ENCODE measurements at regions not wholly inside any gene's neighbourhood (a gene's known extent, or its start where the extent isn't known, plus 50 kb on each side); places are given as distances from the start of the nearest gene placed in this dataset.

- CTCF ChIA-PET, result no interaction called here
- H3K4me3 ChIP-seq (ENCODE audit: insufficient read depth, low read depth, low read length), result no peak overlapping the region
- no peak overlapping the region for H3K23ac ChIP-seq (ENCODE audit: low read depth, low read length)
- no peak overlapping the region for H4K91ac ChIP-seq (ENCODE audit: insufficient read depth, low read depth, low read length)
- no peak overlapping the region for H3K56ac ChIP-seq (ENCODE audit: extremely low read depth, insufficient read depth, low read length)
- DNase-seq (no peak), ATAC-seq (ENCODE audit: low read depth) (no peak)
- no peak overlapping the region for H2BK15ac ChIP-seq (ENCODE audit: low read depth, low read length)
- no peak overlapping the region for H2AK9ac ChIP-seq (replicated peaks; ENCODE audit: low read depth, low read length, poor library complexity)
- H3K9me3 ChIP-seq (ENCODE audit: control insufficient read depth, insufficient read depth, low read length), result peaks cover 16% of the 10 kb centered on the region
- H4K8ac ChIP-seq (ENCODE audit: low read depth in 2 of 2, low read length in 2 of 2), result no peak overlapping the region
- no peaks in the 10 kb centered on the region for H3K9me1 ChIP-seq (ENCODE audit: insufficient read depth, low read length)
- TF ChIP-seq RFX5 (IDR thresholded peaks at IDR 0.05; ENCODE audit: low read depth, low read length) (no peak), FOS (IDR thresholded peaks at IDR 0.05; ENCODE audit: low read depth, low read length) (no peak), BHLHE40 (IDR thresholded peaks at IDR 0.05; ENCODE audit: low read depth, low read length) (no peak), MXI1 (IDR thresholded peaks at IDR 0.05; ENCODE audit: borderline replicate concordance, low read depth, low read length) (no peak), NFE2L2 (IDR thresholded peaks at IDR 0.05; ENCODE audit: low read depth, low read length) (no peak)
- TF ChIP-seq, protein P1, sequence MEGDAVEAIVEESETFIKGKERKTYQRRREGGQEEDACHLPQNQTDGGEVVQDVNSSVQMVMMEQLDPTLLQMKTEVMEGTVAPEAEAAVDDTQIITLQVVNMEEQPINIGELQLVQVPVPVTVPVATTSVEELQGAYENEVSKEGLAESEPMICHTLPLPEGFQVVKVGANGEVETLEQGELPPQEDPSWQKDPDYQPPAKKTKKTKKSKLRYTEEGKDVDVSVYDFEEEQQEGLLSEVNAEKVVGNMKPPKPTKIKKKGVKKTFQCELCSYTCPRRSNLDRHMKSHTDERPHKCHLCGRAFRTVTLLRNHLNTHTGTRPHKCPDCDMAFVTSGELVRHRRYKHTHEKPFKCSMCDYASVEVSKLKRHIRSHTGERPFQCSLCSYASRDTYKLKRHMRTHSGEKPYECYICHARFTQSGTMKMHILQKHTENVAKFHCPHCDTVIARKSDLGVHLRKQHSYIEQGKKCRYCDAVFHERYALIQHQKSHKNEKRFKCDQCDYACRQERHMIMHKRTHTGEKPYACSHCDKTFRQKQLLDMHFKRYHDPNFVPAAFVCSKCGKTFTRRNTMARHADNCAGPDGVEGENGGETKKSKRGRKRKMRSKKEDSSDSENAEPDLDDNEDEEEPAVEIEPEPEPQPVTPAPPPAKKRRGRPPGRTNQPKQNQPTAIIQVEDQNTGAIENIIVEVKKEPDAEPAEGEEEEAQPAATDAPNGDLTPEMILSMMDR (conservative IDR thresholded peaks at IDR 0.05; ENCODE audit: low read depth, low read length), result no peak
- intact Hi-C loops (cut with micrococcal nuclease), result no loop called here
- H3K14ac ChIP-seq (replicated peaks; ENCODE audit: low read depth, low read length), result no peak overlapping the region
- no peak overlapping the region for H2BK20ac ChIP-seq (ENCODE audit: low read depth, low read length)
- no peak overlapping the region for H2BK5ac ChIP-seq (ENCODE audit: low read depth, low read length, poor library complexity, severe bottlenecking)
- H2AFZ ChIP-seq (replicated peaks; ENCODE audit: low read length, poor library complexity), result no peak overlapping the region
- H3K4ac ChIP-seq (ENCODE audit: low read depth, low read length), result no peak overlapping the region
- BruUV-seq (replicated peaks), result no TSS peak
- H3K18ac ChIP-seq (ENCODE audit: low read depth, low read length), result no peak overlapping the region
- in situ Hi-C loops (cut with MboI; ENCODE audit: low sequenced_read_pairs), result no loop called here
- no peak overlapping the region for H2AK5ac ChIP-seq (ENCODE audit: low read depth, low read length)
- H3K27me3 ChIP-seq (ENCODE audit: control insufficient read depth, insufficient read depth, low read length), result no peaks in the 10 kb centered on the region
- no peak overlapping the region for H4K5ac ChIP-seq (ENCODE audit: low read depth, low read length)
- H3K79me1 ChIP-seq (ENCODE audit: low read depth in 1 of 2, low read length in 2 of 2), result no peaks in the 10 kb centered on the region
- dilution Hi-C loops (cut with HindIII; ENCODE audit: low sequenced_read_pairs, unreplicated experiment), result no loop called here
- no peak overlapping the region for H3K27ac ChIP-seq (ENCODE audit: insufficient read depth, low read length)
- 50% methylated on average over 1 of the region's 6 CpGs; no CpG with 5 or more reads in 1 of the 2 experiments for WGBS, 2 experiments (ENCODE audit: extremely low coverage in 2 of 2, insufficient read length in 1 of 2)
- no peak overlapping the region for H3K9ac ChIP-seq (ENCODE audit: low read depth, low read length)
- H3K4me1 ChIP-seq (ENCODE audit: control insufficient read depth, insufficient read depth, low read length), result no peaks in the 10 kb centered on the region
- H3K36me3 ChIP-seq (ENCODE audit: control insufficient read depth, insufficient read depth, low read length), result no peaks in the 10 kb centered on the region
- no peak overlapping the region for H2BK120ac ChIP-seq (ENCODE audit: low read depth, low read length)
- POLR2A ChIA-PET (ENCODE audit: unreplicated experiment), result no interaction called here
- no peaks in the 10 kb centered on the region for H4K20me1 ChIP-seq (ENCODE audit: insufficient read depth, low read length)
- no peak overlapping the region for H3K4me2 ChIP-seq (ENCODE audit: low read depth, low read length)
These were observed 136.6 kb downstream of the IQUB start for GRCh38 chr7:123397746-123398338.
